GM06990 (cell line): ENCODE measurements at regions not wholly inside any gene's neighbourhood (a gene's known extent, or its start where the extent isn't known, plus 50 kb on each side); places are given as distances from the start of the nearest gene placed in this dataset.
"Not testable (repeated sequence)": the region's sequence is repeated elsewhere in the genome, so short reads cannot be mapped to it uniquely, and the experiment has no call there.

Experiments
- DNase-seq: peaks from one replicate; pipeline ENCODE4 v3.0.0-alpha.2; 2011; ENCODE audit not compliant: insufficient read length; ENCODE audit errors: extremely low read depth
- H3K27me3 ChIP-seq: replicated peaks from 2 replicates; pipeline ENCODE4 v1.6.0; 2011; ENCODE audit warnings: low read length; ENCODE audit not compliant: control insufficient read depth, insufficient read depth
- H3K36me3 ChIP-seq: 2 replicates; pipeline ENCODE4 v1.5.1; 2011; ENCODE audit warnings: low read length; ENCODE audit not compliant: control insufficient read depth, insufficient read depth
- H3K4me3 ChIP-seq: replicated peaks from 2 replicates; pipeline ENCODE4 v1.5.1; 2011; ENCODE audit warnings: low read depth, mild to moderate bottlenecking, control low read depth, low read length
- CTCF ChIP-seq: IDR thresholded peaks from 2 replicates; pipeline ENCODE4 v1.5.1; 2011; ENCODE audit warnings: low read length, control low read depth, mild to moderate bottlenecking, inconsistent platforms; ENCODE audit not compliant: insufficient read depth, poor library complexity, severe bottlenecking

DNA sequence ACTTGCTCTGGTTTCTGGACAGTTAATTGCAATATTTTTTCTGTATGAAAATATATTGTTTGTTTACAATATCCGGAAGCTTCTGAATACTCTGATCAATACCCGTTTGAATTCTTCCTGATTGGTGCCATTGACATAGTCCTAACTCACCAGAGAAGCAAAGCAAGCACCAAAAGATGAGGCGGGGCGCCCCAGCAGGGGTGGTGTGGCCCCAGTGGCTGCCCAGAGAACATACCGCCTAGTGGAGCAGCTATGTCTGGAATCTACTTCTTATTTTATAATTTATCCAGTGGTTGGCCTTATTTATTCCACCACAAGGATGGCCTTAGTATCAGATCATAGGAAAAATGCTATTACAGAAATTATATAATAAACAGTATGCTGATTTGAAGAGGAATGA lies 610.7 kb downstream of the JRKL start:
- H3K27me3 ChIP-seq = no peaks in the 10 kb centered on the region
- no peak for DNase-seq
- H3K4me3 ChIP-seq = no peak overlapping the region
- no peak for TF ChIP-seq CTCF
- no peaks in the 10 kb centered on the region for H3K36me3 ChIP-seq

DNA sequence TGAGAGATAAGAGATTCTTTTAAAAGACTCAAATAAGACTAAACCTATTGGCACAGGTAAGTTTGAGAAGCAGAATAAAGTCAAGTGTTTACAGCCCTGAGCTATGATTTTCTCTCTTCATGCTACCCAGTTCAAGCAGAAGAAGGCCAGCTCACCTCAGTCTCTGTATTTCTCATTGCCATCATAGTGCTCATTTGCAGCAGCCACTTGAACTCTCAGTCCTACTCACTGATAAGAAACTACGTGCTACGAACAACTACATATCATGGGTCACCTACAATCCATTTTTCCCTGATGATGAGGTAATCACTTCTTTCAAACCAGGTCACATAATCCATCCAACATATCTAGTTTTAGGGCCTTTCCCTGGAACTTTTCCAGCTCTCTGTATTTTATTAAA lies 617.5 kb downstream of the JRKL start:
- no peak for DNase-seq
- H3K4me3 ChIP-seq = no peak overlapping the region
- H3K27me3 ChIP-seq = no peaks in the 10 kb centered on the region
- no peaks in the 10 kb centered on the region for H3K36me3 ChIP-seq
- TF ChIP-seq CTCF = no peak

GRCh38 chr11:97009613-97010012 lies 619.8 kb downstream of the JRKL start:
- no peak for DNase-seq
- no peak for TF ChIP-seq CTCF
- Histone ChIP-seq H3K4me3 (no peak overlapping the region), H3K27me3 (no peaks in the 10 kb centered on the region), H3K36me3 (no peaks in the 10 kb centered on the region)

GRCh38 chr11:97010997-97011396 lies 621.2 kb downstream of the JRKL start:
- not testable (repeated sequence) for H3K4me3 ChIP-seq, H3K27me3 ChIP-seq, H3K36me3 ChIP-seq, DNase-seq

GRCh38 chr11:97015327-97015726 lies 625.5 kb downstream of the JRKL start:
- Histone ChIP-seq H3K4me3 (no peak overlapping the region), H3K36me3 (no peaks in the 10 kb centered on the region), H3K27me3 (no peaks in the 10 kb centered on the region)
- TF ChIP-seq CTCF = no peak
- DNase-seq = no peak

DNA sequence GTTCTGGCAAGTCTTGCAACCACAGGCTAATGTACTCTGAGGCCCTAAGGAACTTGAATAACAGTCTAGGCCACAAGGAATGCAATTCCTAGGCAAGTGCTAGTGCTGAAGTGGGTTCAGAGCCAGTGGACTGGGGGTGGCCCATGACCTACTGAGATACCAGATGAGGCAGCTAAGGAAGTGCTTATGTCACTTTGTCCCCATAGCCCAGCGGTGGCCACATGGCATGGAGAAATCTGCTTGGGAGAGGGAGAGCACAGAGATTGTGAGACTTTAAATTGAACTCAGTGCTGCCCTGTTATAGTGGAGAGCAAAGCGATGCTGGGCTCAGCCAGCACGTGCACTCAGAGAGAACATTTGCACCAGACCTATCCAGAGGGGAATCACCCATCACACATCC lies 629.5 kb downstream of the JRKL start:
- no peaks in the 10 kb centered on the region for H3K36me3 ChIP-seq
- TF ChIP-seq CTCF = no peak
- no peaks in the 10 kb centered on the region for H3K27me3 ChIP-seq
- no peak overlapping the region for H3K4me3 ChIP-seq
- DNase-seq = no peak
